Esophagus squamous epithelium (tissue), 5 donors: ENCODE measurements at regions not wholly inside any gene's neighbourhood (a gene's known extent, or its start where the extent isn't known, plus 50 kb on each side); places are given as distances from the start of the nearest gene placed in this dataset.
A peak's percentile ranks its signal among the peaks of the same experiment; 100 is the strongest.

Experiments
- DNase-seq: peaks from one replicate; lab custom pipeline; 2025; lab: John Stamatoyannopoulos, UW
- H3K27ac ChIP-seq, 4 donors: fragments of 200-600 bp; sonication (generic); one replicate each; pipeline ENCODE4 v1.5.1; 2016 to 2019; ENCODE audit warnings: mild to moderate bottlenecking in 1 of 4
- H3K27me3 ChIP-seq, 4 donors: fragments of 200-600 bp; sonication (generic); 1 replicate in 3 of 4; 2 replicates in 1 of 4; pipeline versions ENCODE4 v1.5.1 to v1.6.0; 2017 to 2021; ENCODE audit warnings: antibody characterized with exemption in 1 of 4
- H3K36me3 ChIP-seq, 3 donors: fragments of 200-600 bp; sonication (generic); one replicate each; pipeline ENCODE4 v1.5.1; 2016 to 2019
- H3K4me1 ChIP-seq, 3 donors: fragments of 200-600 bp; sonication (generic); one replicate each; pipeline ENCODE4 v1.5.1; 2017 to 2019
- H3K4me3 ChIP-seq, 4 donors: fragments of 200-600 bp; sonication (generic); 1 replicate in 3 of 4; 2 replicates in 1 of 4; pipeline ENCODE4 v1.5.1; 2016 to 2019; ENCODE audit warnings: mild to moderate bottlenecking in 2 of 4, moderate library complexity in 1 of 4
- H3K9me3 ChIP-seq, 3 donors: fragments of 200-600 bp; sonication (generic); one replicate each; pipeline ENCODE4 v1.5.1; 2016 to 2019
- CTCF ChIP-seq, 6 experiments: fragments of 450-650 bp in 4 of 6; fragments of 200-600 bp in 2 of 6; sonication (generic) in 2 of 6; IDR thresholded peaks; one replicate each; pipeline ENCODE4 v1.5.1; 2016 to 2019; ENCODE audit warnings: antibody characterized with exemption in 6 of 6, mild to moderate bottlenecking in 4 of 6, moderate library complexity in 4 of 6
- POLR2A ChIP-seq, 4 donors: fragments of 450-650 bp; IDR thresholded peaks; one replicate each; pipeline ENCODE4 v1.6.1; 2017; ENCODE audit warnings: antibody characterized with exemption in 4 of 4, mild to moderate bottlenecking in 4 of 4, moderate library complexity in 3 of 4
- WGBS, 2 donors: methylation state at CpG; one replicate each; pipeline ENCODE4 v1.1.5; 2018; 5-methylcytosine and 5-hydroxymethylcytosine counted together
- intact Hi-C: fragments of 100-400 bp; cut with DNase I; formaldehyde crosslinking; loops from one replicate; pipeline ENCODE4 v1.15.0; 2022
- donor health status: DM: yes; HTN: yes; CAD: no.

GRCh38 chr3:160092760-160093159, 104.1 kb downstream of the IL12A start:
- intact Hi-C loops, result no loop called here
- 85 to 87% methylated on average over 4 of the region's 4 CpGs for WGBS, 2 donors
- no peak for DNase-seq
- no peak overlapping the region for H3K4me3 ChIP-seq
- no peaks in the 10 kb centered on the region for H3K36me3 ChIP-seq
- H3K4me1 ChIP-seq, result peaks cover 0 to 9% (median 0%) of the 10 kb centered on the region in 3 donors
- no peaks in the 10 kb centered on the region for H3K9me3 ChIP-seq
- peak overlapping the region in 3 of 4 donors; percentile 56 to 88 (median 75) for H3K27ac ChIP-seq
- TF ChIP-seq POLR2A (IDR thresholded peaks at IDR 0.05) (no peak), CTCF (IDR thresholded peaks at IDR 0.05) (no peak)
- H3K27me3 ChIP-seq, result no peaks in the 10 kb centered on the region

GRCh38 chr3:160094562-160094961, 105.9 kb downstream of the IL12A start:
- no peak overlapping the region for H3K4me3 ChIP-seq
- H3K36me3 ChIP-seq, result no peaks in the 10 kb centered on the region
- peaks cover 0 to 19% (median 0%) of the 10 kb centered on the region in 3 donors for H3K4me1 ChIP-seq
- TF ChIP-seq CTCF (IDR thresholded peaks at IDR 0.05) (no peak), POLR2A (IDR thresholded peaks at IDR 0.05) (no peak)
- no peak for DNase-seq
- no peaks in the 10 kb centered on the region for H3K27me3 ChIP-seq
- intact Hi-C loops, result no loop called here
- whole genome bisulfite sequencing, 2 donors, result 75 to 85% methylated on average over 4 of the region's 4 CpGs
- H3K27ac ChIP-seq, result peak overlapping the region in 3 of 4 donors; percentile 38 to 88 (median 75)
- no peaks in the 10 kb centered on the region for H3K9me3 ChIP-seq

GRCh38 chr3:160097478-160097877, 108.8 kb downstream of the IL12A start:
- H3K27ac ChIP-seq, result peak overlapping the region; percentile 4 to 88 (median 48)
- intact Hi-C loops, result no loop called here

GRCh38 chr3:160098261-160098908, 109.8 kb downstream of the IL12A start:
- peaks cover 0 to 19% (median 0%) of the 10 kb centered on the region in 3 donors for H3K4me1 ChIP-seq
- no peak for TF ChIP-seq CTCF (IDR thresholded peaks at IDR 0.05)
- no peak for DNase-seq
- WGBS, 2 donors, result 58 to 66% methylated on average over 1 to 5 of the region's 5 CpGs
- H3K9me3 ChIP-seq, result no peaks in the 10 kb centered on the region
- peak overlapping the region in 3 of 4 donors; percentile 62 to 88 (median 75) for H3K27ac ChIP-seq
- no peaks in the 10 kb centered on the region for H3K36me3 ChIP-seq
- intact Hi-C loops, result no loop called here
- no peaks in the 10 kb centered on the region for H3K27me3 ChIP-seq
- H3K4me3 ChIP-seq, result no peak overlapping the region

More at GRCh38 chr3:160097478-160097877, 108.8 kb downstream of the IL12A start:
- Histone ChIP-seq H3K4me3 (no peak overlapping the region), H3K4me1 (peaks cover 0 to 19% (median 0%) of the 10 kb centered on the region in 3 donors), H3K9me3 (no peaks in the 10 kb centered on the region), H3K36me3 (no peaks in the 10 kb centered on the region), H3K27me3 (no peaks in the 10 kb centered on the region)
- no peak for DNase-seq
- WGBS, 2 donors, result 93 to 96% methylated on average over 11 of the region's 11 CpGs
- no peak for TF ChIP-seq POLR2A (IDR thresholded peaks at IDR 0.05)
- TF ChIP-seq CTCF (IDR thresholded peaks at IDR 0.05), result no peak

GRCh38 chr3:160098926-160099626, 110.4 kb downstream of the IL12A start:
- TF ChIP-seq CTCF (IDR thresholded peaks at IDR 0.05), result no peak
- TF ChIP-seq POLR2A (IDR thresholded peaks at IDR 0.05), result no peak
- no peak overlapping the region for H3K4me3 ChIP-seq
- intact Hi-C loops, result no loop called here
- peaks cover 0 to 19% (median 0%) of the 10 kb centered on the region in 3 donors for H3K4me1 ChIP-seq
- 57 to 58% methylated on average over 3 of the region's 3 CpGs for WGBS, 2 donors
- no peak for DNase-seq
- H3K36me3 ChIP-seq, result no peaks in the 10 kb centered on the region
- peak overlapping the region in 3 of 4 donors; percentile 62 to 88 (median 75) for H3K27ac ChIP-seq
- H3K27me3 ChIP-seq, result no peaks in the 10 kb centered on the region
- H3K9me3 ChIP-seq, result no peaks in the 10 kb centered on the region
